SHP77 (cell line): ENCODE measurements at regions not wholly inside any gene's neighbourhood (a gene's known extent, or its start where the extent isn't known, plus 50 kb on each side); places are given as distances from the start of the nearest gene placed in this dataset.
"Not testable (repeated sequence)": the region's sequence is repeated elsewhere in the genome, so short reads cannot be mapped to it uniquely, and the experiment has no call there.

Experiments used
- DNase-seq, 2 experiments: peaks; one replicate each; lab custom pipeline; 2025; lab: John Stamatoyannopoulos, UW

- DNase-seq: no peak
Measured at GRCh38 chr1:219058891-219059820, 114.5 kb upstream of the LYPLAL1 start.

GRCh38 chr1:219060798-219061197 lies 112.9 kb upstream of the LYPLAL1 start:
- no peak for DNase-seq

- DNase-seq: no peak
Measured at GRCh38 chr1:219062161-219062560, 111.5 kb upstream of the LYPLAL1 start.

- DNase-seq: no peak
Measured at GRCh38 chr1:219066098-219066497, 107.6 kb upstream of the LYPLAL1 start.

- DNase-seq: no peak
Measured at GRCh38 chr1:219066631-219067349, 106.9 kb upstream of the LYPLAL1 start.

- DNase-seq: no peak
Measured at GRCh38 chr1:219067350-219067712, 106.3 kb upstream of the LYPLAL1 start.

GRCh38 chr1:219070395-219070794 lies 103.3 kb upstream of the LYPLAL1 start:
- not testable (repeated sequence) for DNase-seq

GRCh38 chr1:219071209-219071608 lies 102.5 kb upstream of the LYPLAL1 start:
- DNase-seq: no peak

GRCh38 chr1:219072329-219072728 lies 101.3 kb upstream of the LYPLAL1 start:
- no peak for DNase-seq

- DNase-seq: no peak
Measured at GRCh38 chr1:219074084-219074728, 99.5 kb upstream of the LYPLAL1 start.

GRCh38 chr1:219075121-219075879 lies 98.4 kb upstream of the LYPLAL1 start:
- DNase-seq: no peak

- DNase-seq: no peak
Measured at GRCh38 chr1:219076326-219076937, 97.2 kb upstream of the LYPLAL1 start.

- DNase-seq: not testable (repeated sequence)
Measured at GRCh38 chr1:219077767-219078166, 95.9 kb upstream of the LYPLAL1 start.

- no peak for DNase-seq
Measured at GRCh38 chr1:219081943-219082925, 91.4 kb upstream of the LYPLAL1 start.

- no peak for DNase-seq
Measured at GRCh38 chr1:219083631-219084030, 90.0 kb upstream of the LYPLAL1 start.

GRCh38 chr1:219085082-219085481 lies 88.6 kb upstream of the LYPLAL1 start:
- no peak for DNase-seq

- DNase-seq: no peak
Measured at GRCh38 chr1:219085988-219086387, 87.7 kb upstream of the LYPLAL1 start.

- no peak for DNase-seq
Measured at GRCh38 chr1:219086956-219087469, 86.7 kb upstream of the LYPLAL1 start.

- DNase-seq: no peak
Measured at GRCh38 chr1:219088778-219089557, 84.7 kb upstream of the LYPLAL1 start.
